ENCODE measurements at regions not wholly inside any gene's neighbourhood (a gene's known extent, or its start where the extent isn't known, plus 50 kb on each side); places are given as distances from the start of the nearest gene placed in this dataset.

DNA sequence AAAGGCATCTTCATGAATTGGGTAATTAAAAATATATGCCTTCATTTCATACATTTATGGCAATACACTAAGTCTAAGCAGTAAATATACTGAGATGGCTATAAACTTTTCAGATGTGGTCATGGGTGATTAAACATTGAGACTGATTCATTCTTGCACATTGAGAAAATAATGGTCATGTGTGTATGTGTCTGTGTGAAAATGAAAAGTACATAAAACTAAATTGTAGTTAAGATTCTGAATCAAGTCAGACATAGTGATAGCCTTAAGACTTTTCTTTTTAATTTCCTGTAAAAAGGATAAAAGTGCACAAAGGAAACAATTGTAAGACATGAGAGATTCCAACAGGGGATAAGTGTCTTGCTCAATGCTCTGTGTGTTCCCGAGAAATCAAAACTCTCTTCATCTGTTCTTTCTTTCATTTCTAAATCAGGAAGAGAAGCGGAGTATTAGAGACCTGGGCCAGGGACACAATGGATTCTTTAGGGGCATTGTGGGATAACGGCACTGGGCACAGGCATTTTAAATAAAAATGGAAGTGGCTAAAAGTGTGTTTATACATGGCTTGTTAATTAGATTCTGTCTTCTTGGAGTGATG is 69.8 kb upstream of the AGR3 start:
- no peak overlapping the region for H4K8ac ChIP-seq (replicated peaks; ENCODE audit: insufficient read length, low read depth, low read length)
- H3T11ph ChIP-seq (ENCODE audit: low read length) = no peak overlapping the region
- H3K9ac ChIP-seq (ENCODE audit: extremely low read depth, insufficient read length, low read length) = no peak overlapping the region
- no peak overlapping the region for H2BK15ac ChIP-seq (ENCODE audit: low read depth, low read length)
- H3K79me1 ChIP-seq (ENCODE audit: insufficient read depth, low read depth, low read length, poor library complexity, severe bottlenecking) = no peaks in the 10 kb centered on the region
- Mint-ChIP-seq H3K27ac (peak overlapping the region in 2 of 3 experiments; percentile 0 to 19; a peak in 2 of 7 replicates), H3K4me1 (peaks cover 8% of the 10 kb centered on the region in 2 experiments), H3K9me3 (peaks cover 25 to 29% of the 10 kb centered on the region in 2 experiments), H3K36me3 (ENCODE audit: insufficient read depth in 1 of 3, low read depth in 3 of 3) (peaks cover 18 to 28% (median 22%) of the 10 kb centered on the region in 3 experiments), H3K27me3 (ENCODE audit: low read depth) (no peaks in the 10 kb centered on the region; the same call in 1 of the 2 replicates), H3K4me3 (no peak overlapping the region)
- H3K27me3 ChIP-seq (ENCODE audit: insufficient read depth, low read length) = no peaks in the 10 kb centered on the region
- no peak overlapping the region for H3K4ac ChIP-seq (ENCODE audit: low read depth, low read length)
- no peak overlapping the region for H3K18ac ChIP-seq (ENCODE audit: insufficient read length, low read depth, low read length)
- peaks cover 6% of the 10 kb centered on the region for H3K9me3 ChIP-seq (ENCODE audit: control insufficient read depth, low read depth, low read length)
- no peak for DNase-seq
- H2BK120ac ChIP-seq (ENCODE audit: low read depth, low read length, poor library complexity, severe bottlenecking) = no peak overlapping the region
- H2BK20ac ChIP-seq (ENCODE audit: low read depth, low read length, poor library complexity, severe bottlenecking) = no peak overlapping the region
- no peaks in the 10 kb centered on the region for H3K23me2 ChIP-seq (ENCODE audit: insufficient read length, low read depth, low read length, poor library complexity, severe bottlenecking)
- no peak overlapping the region for H3K56ac ChIP-seq (ENCODE audit: insufficient read length, low read depth, low read length)
- no peak overlapping the region for H2BK5ac ChIP-seq (ENCODE audit: insufficient read length, low read length)
- no CpG with 5 or more reads among the region's 3 CpGs for WGBS (ENCODE audit: extremely low coverage, insufficient read length, low lambda C conversion rate)
- no peak overlapping the region for H4K5ac ChIP-seq (ENCODE audit: insufficient read length, low read depth, low read length)
- no peak overlapping the region for H4K91ac ChIP-seq (ENCODE audit: insufficient read length, low read depth, low read length)
- no peaks in the 10 kb centered on the region for H3K79me2 ChIP-seq (ENCODE audit: insufficient read depth, low read length)
- H2AFZ ChIP-seq (ENCODE audit: low read length) = no peak overlapping the region
- H4K20me1 ChIP-seq (ENCODE audit: control insufficient read depth, insufficient read depth, insufficient read length) = no peaks in the 10 kb centered on the region
- no peak overlapping the region for H2BK12ac ChIP-seq (ENCODE audit: insufficient read length, low read depth, low read length)
- no peak overlapping the region for H2AK5ac ChIP-seq (ENCODE audit: insufficient read length, low read length)
- H3K4me1 ChIP-seq (ENCODE audit: insufficient read depth, low read length) = no peaks in the 10 kb centered on the region
- no peak overlapping the region for H3K23ac ChIP-seq (ENCODE audit: insufficient read length, low read depth, low read length)
- TF ChIP-seq, protein P1, sequence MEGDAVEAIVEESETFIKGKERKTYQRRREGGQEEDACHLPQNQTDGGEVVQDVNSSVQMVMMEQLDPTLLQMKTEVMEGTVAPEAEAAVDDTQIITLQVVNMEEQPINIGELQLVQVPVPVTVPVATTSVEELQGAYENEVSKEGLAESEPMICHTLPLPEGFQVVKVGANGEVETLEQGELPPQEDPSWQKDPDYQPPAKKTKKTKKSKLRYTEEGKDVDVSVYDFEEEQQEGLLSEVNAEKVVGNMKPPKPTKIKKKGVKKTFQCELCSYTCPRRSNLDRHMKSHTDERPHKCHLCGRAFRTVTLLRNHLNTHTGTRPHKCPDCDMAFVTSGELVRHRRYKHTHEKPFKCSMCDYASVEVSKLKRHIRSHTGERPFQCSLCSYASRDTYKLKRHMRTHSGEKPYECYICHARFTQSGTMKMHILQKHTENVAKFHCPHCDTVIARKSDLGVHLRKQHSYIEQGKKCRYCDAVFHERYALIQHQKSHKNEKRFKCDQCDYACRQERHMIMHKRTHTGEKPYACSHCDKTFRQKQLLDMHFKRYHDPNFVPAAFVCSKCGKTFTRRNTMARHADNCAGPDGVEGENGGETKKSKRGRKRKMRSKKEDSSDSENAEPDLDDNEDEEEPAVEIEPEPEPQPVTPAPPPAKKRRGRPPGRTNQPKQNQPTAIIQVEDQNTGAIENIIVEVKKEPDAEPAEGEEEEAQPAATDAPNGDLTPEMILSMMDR (conservative IDR thresholded peaks at IDR 0.05) = no peak
- H3K4me2 ChIP-seq (ENCODE audit: insufficient read depth, insufficient read length, low read length) = no peak overlapping the region
- H3K14ac ChIP-seq (ENCODE audit: insufficient read depth, low read length) = no peak overlapping the region
- no peak overlapping the region for H3K27ac ChIP-seq (ENCODE audit: insufficient read length, low read depth, low read length)
